ENCODE measurements at regions not wholly inside any gene's neighbourhood (a gene's known extent, or its start where the extent isn't known, plus 50 kb on each side); places are given as distances from the start of the nearest gene placed in this dataset.

GRCh38 chr13:109682534-109683244, 103.7 kb downstream of the IRS2 start:
- Histone ChIP-seq H3K27ac (no peak overlapping the region), H3K27me3 (ENCODE audit: insufficient read depth, low read depth) (no peaks in the 10 kb centered on the region), H3K79me2 (ENCODE audit: insufficient read depth, low read depth) (no peaks in the 10 kb centered on the region), H3K4me2 (no peak overlapping the region), H2AFZ (ENCODE audit: low read depth) (no peak overlapping the region), H3K4me3 (IDR thresholded peaks at IDR 0.05; ENCODE audit: insufficient read depth, low read depth, low read length) (no peak overlapping the region), H3K4me1 (ENCODE audit: low read depth, poor library complexity, severe bottlenecking) (no peaks in the 10 kb centered on the region), H4K20me1 (ENCODE audit: insufficient read depth) (no peaks in the 10 kb centered on the region), H3K9ac (no peak overlapping the region), H3K36me3 (ENCODE audit: insufficient read depth) (no peaks in the 10 kb centered on the region)
- no peak for TF ChIP-seq CTCF (conservative IDR thresholded peaks at IDR 0.05; ENCODE audit: low read depth, low read length)

GRCh38 chr13:109680930-109681329, 105.5 kb downstream of the IRS2 start:
- Histone ChIP-seq H3K79me2 (ENCODE audit: insufficient read depth, low read depth) (no peaks in the 10 kb centered on the region), H2AFZ (ENCODE audit: low read depth) (no peak overlapping the region), H3K36me3 (ENCODE audit: insufficient read depth) (no peaks in the 10 kb centered on the region), H4K20me1 (ENCODE audit: insufficient read depth) (no peaks in the 10 kb centered on the region), H3K27me3 (ENCODE audit: insufficient read depth, low read depth) (no peaks in the 10 kb centered on the region), H3K9ac (no peak overlapping the region), H3K27ac (no peak overlapping the region), H3K4me2 (no peak overlapping the region), H3K4me3 (IDR thresholded peaks at IDR 0.05; ENCODE audit: insufficient read depth, low read depth, low read length) (no peak overlapping the region), H3K4me1 (ENCODE audit: low read depth, poor library complexity, severe bottlenecking) (no peaks in the 10 kb centered on the region)
- no peak for TF ChIP-seq CTCF (conservative IDR thresholded peaks at IDR 0.05; ENCODE audit: low read depth, low read length)

DNA sequence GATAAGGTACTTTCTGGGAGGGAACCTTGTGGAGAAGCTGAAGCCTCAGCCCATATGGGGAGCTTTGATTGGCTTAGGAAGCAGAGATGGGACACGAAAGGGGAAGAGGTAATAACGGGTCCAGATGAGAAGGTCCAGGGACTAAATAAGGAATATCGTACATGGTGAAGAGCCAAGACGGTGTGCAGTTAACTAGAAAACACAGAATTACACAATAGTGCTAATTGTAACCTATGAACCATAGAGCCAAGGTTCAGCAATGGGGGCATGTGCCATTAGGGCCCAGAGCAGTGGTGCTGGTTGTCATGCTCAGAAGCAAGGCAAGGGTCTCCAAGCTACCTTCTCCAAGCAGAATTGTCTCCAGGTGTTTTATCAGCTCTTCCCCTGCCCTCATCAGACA, 106.1 kb downstream of the IRS2 start:
- no peaks in the 10 kb centered on the region for H3K27me3 ChIP-seq (ENCODE audit: insufficient read depth, low read depth)
- H4K20me1 ChIP-seq (ENCODE audit: insufficient read depth), result no peaks in the 10 kb centered on the region
- no peak overlapping the region for H3K4me2 ChIP-seq
- no peaks in the 10 kb centered on the region for H3K79me2 ChIP-seq (ENCODE audit: insufficient read depth, low read depth)
- H3K27ac ChIP-seq, result no peak overlapping the region
- no peaks in the 10 kb centered on the region for H3K4me1 ChIP-seq (ENCODE audit: low read depth, poor library complexity, severe bottlenecking)
- no peak for TF ChIP-seq CTCF (conservative IDR thresholded peaks at IDR 0.05; ENCODE audit: low read depth, low read length)
- no peak overlapping the region for H2AFZ ChIP-seq (ENCODE audit: low read depth)
- H3K4me3 ChIP-seq (IDR thresholded peaks at IDR 0.05; ENCODE audit: insufficient read depth, low read depth, low read length), result no peak overlapping the region
- no peak overlapping the region for H3K9ac ChIP-seq
- H3K36me3 ChIP-seq (ENCODE audit: insufficient read depth), result no peaks in the 10 kb centered on the region

DNA sequence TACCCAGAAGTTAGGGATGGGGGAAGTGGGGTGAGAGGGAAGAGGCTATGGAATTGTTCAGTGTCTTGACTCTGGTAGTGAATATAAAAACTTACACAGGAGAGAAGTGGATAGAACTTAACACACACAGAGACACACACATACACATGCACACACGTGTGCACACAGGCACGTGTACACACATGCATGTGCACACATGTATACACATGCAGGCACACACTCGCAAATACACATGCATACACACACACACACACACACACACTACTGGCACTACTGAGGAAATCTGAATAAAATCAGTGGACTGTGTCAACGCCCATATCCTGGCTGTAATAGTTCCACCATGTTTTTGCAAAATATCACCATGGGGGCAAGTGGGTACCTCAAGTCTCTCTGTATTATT, 107.9 kb downstream of the IRS2 start:
- Histone ChIP-seq H3K9ac (no peak overlapping the region), H3K36me3 (ENCODE audit: insufficient read depth) (no peaks in the 10 kb centered on the region), H3K4me1 (ENCODE audit: low read depth, poor library complexity, severe bottlenecking) (no peaks in the 10 kb centered on the region), H3K27ac (no peak overlapping the region), H3K4me3 (IDR thresholded peaks at IDR 0.05; ENCODE audit: insufficient read depth, low read depth, low read length) (no peak overlapping the region), H2AFZ (ENCODE audit: low read depth) (no peak overlapping the region), H3K79me2 (ENCODE audit: insufficient read depth, low read depth) (no peaks in the 10 kb centered on the region), H3K4me2 (no peak overlapping the region), H4K20me1 (ENCODE audit: insufficient read depth) (no peaks in the 10 kb centered on the region), H3K27me3 (ENCODE audit: insufficient read depth, low read depth) (no peaks in the 10 kb centered on the region)
- TF ChIP-seq CTCF (conservative IDR thresholded peaks at IDR 0.05; ENCODE audit: low read depth, low read length), result no peak
